HCT116 (cell line): ENCODE measurements at regions not wholly inside any gene's neighbourhood (a gene's known extent, or its start where the extent isn't known, plus 50 kb on each side); places are given as distances from the start of the nearest gene placed in this dataset.

Source experiments
- ATAC-seq: fragments of 200-7000 bp; cut with Tn5 transposase; 2 replicates; pipeline ENCODE4 v1.9.1; 2020; ENCODE audit warnings: mild to moderate bottlenecking, moderate library complexity
- BruUV-seq: library from RNA; stranded (reverse); fragments of 400-500 nt; replicated peaks from 2 replicates; lab custom pipeline; 2021; lab: Mats Ljungman, UMichigan
- CTCF ChIA-PET: fragments of 300-600 bp; sonication (Branson Sonifier 250); formaldehyde crosslinking; loops from one replicate; lab custom pipeline; 2021; ENCODE audit warnings: antibody characterized with exemption; lab: Charles Lee
- POLR2A ChIA-PET: fragments of 300-600, 350-600 bp; sonication (Branson Sonifier 250); formaldehyde crosslinking; loops from one replicate; lab custom pipeline; 2021; ENCODE audit warnings: antibody characterized with exemption; lab: Charles Lee
- RAD21 ChIA-PET, 2 experiments: fragments of 300-600 bp; sonication (Branson Sonifier 250); formaldehyde crosslinking; loops; one replicate each; lab custom pipeline; 2023; ENCODE audit warnings: low total read pairs in 2 of 2; ENCODE audit not compliant: uncharacterized antibody in 2 of 2, unreplicated experiment in 2 of 2, low non-redundant PET in 1 of 2; lab: Charles Lee
- DNase-seq: peaks from one replicate; pipeline ENCODE4 v3.0.0-alpha.2; 2010; ENCODE audit warnings: low read depth, low spot score
- H2AFZ ChIP-seq: fragments of 200-600 bp; shearing (Covaris generic), sonication (generic); 2 replicates; pipeline ENCODE4 v1.6.1; 2017; ENCODE audit warnings: low read depth, mixed run types, mixed read lengths, antibody characterized with exemption, low read length; ENCODE audit not compliant: poor library complexity, severe bottlenecking
- H3K27ac ChIP-seq: 2 replicates; pipeline ENCODE4 v1.5.1; 2012; ENCODE audit warnings: low read depth, low read length
- H3K27me3 ChIP-seq: fragments of 200-600 bp; sonication (generic); 2 replicates; pipeline ENCODE4 v1.6.1; 2016; ENCODE audit warnings: mixed run types, low read length, mixed read lengths; ENCODE audit not compliant: insufficient read depth
- H3K36me3 ChIP-seq, 2 experiments: fragments of 200-500 bp in 1 of 2; fragments of 200-600 bp in 1 of 2; sonication (Bioruptor generic) in 1 of 2; sonication (generic) in 1 of 2; 2 replicates each; pipeline versions ENCODE4 v1.5.1 to v1.6.1; 2014 to 2016; ENCODE audit warnings: low read length in 2 of 2, inconsistent platforms in 1 of 2, mixed read lengths in 1 of 2, mixed run types in 1 of 2; ENCODE audit not compliant: insufficient read depth in 2 of 2, control insufficient read depth in 1 of 2
- H3K4me1 ChIP-seq, 2 experiments: fragments of 200-600 bp in 1 of 2; sonication (generic) in 1 of 2; 2 replicates each; pipeline versions ENCODE4 v1.5.1 to v1.6.1; 2012 to 2017; ENCODE audit warnings: low read length in 2 of 2, inconsistent platforms in 1 of 2, mild to moderate bottlenecking in 1 of 2, mixed read lengths in 1 of 2, mixed run types in 1 of 2, moderate library complexity in 1 of 2; ENCODE audit not compliant: insufficient read depth in 2 of 2, control insufficient read depth in 1 of 2
- H3K4me2 ChIP-seq: fragments of 200-600 bp; sonication (generic); 2 replicates; pipeline ENCODE4 v1.6.1; 2017; ENCODE audit warnings: mixed run types, low read length, mixed read lengths
- H3K4me3 ChIP-seq, 2 experiments: fragments of 200-600 bp in 1 of 2; sonication (generic) in 1 of 2; replicated peaks in 1 of 2; 2 replicates each; pipeline ENCODE4 v1.5.1; 2011 to 2016; ENCODE audit warnings: low read length in 2 of 2, control low read depth in 1 of 2, low read depth in 1 of 2, mild to moderate bottlenecking in 1 of 2, mixed read lengths in 1 of 2, mixed run types in 1 of 2
- H3K79me2 ChIP-seq: fragments of 200-600 bp; sonication (generic); 2 replicates; pipeline ENCODE4 v1.6.1; 2017; ENCODE audit warnings: mild to moderate bottlenecking, mixed run types, low read length, moderate library complexity, mixed read lengths; ENCODE audit not compliant: insufficient read depth
- H3K9ac ChIP-seq: fragments of 200-600 bp; sonication (generic); 2 replicates; pipeline ENCODE4 v1.6.1; 2016; ENCODE audit warnings: low read length, mixed read lengths
- H3K9me2 ChIP-seq: fragments of 200-600 bp; sonication (generic), shearing (Covaris generic); 2 replicates; pipeline ENCODE4 v1.6.1; 2017; ENCODE audit warnings: mixed run types, mild to moderate bottlenecking, moderate library complexity; ENCODE audit not compliant: insufficient read depth
- H3K9me3 ChIP-seq, 2 experiments: fragments of 200-500 bp in 1 of 2; fragments of 200-600 bp in 1 of 2; sonication (Bioruptor generic) in 1 of 2; sonication (generic) in 1 of 2; 2 replicates each; pipeline ENCODE4 v1.6.1; 2014 to 2017; ENCODE audit warnings: low read length in 2 of 2, mixed read lengths in 2 of 2, inconsistent platforms in 1 of 2, low read depth in 1 of 2, mild to moderate bottlenecking in 1 of 2, mixed run types in 1 of 2, moderate library complexity in 1 of 2; ENCODE audit not compliant: control insufficient read depth in 1 of 2, insufficient read depth in 1 of 2
- H4K20me1 ChIP-seq: fragments of 200-600 bp; sonication (generic), shearing (Covaris generic); 2 replicates; pipeline ENCODE4 v1.6.1; 2017; ENCODE audit warnings: mixed run types, mild to moderate bottlenecking, moderate library complexity; ENCODE audit not compliant: insufficient read depth
- CEBPB ChIP-seq: IDR thresholded peaks from 2 replicates; pipeline ENCODE4 v1.6.1; 2012; ENCODE audit warnings: low read depth
- ELF1 ChIP-seq: IDR thresholded peaks from 2 replicates; pipeline ENCODE4 v1.6.1; 2012; ENCODE audit warnings: low read depth, borderline replicate concordance
- EZH2 ChIP-seq: fragments of 200-600 bp; sonication (generic); IDR thresholded peaks from 2 replicates; pipeline ENCODE4 v1.6.1; 2017; ENCODE audit warnings: antibody characterized with exemption, mixed run types
- EZH2phosphoT487 ChIP-seq: fragments of 200-600 bp; IDR thresholded peaks from 2 replicates; pipeline ENCODE4 v1.6.1; 2018; ENCODE audit warnings: antibody characterized with exemption, borderline replicate concordance
- FOSL1 ChIP-seq: IDR thresholded peaks from 2 replicates; pipeline ENCODE4 v1.6.1; 2012; ENCODE audit warnings: low read depth
- JUND ChIP-seq: IDR thresholded peaks from 2 replicates; pipeline ENCODE4 v1.6.1; 2012
- MAX ChIP-seq: IDR thresholded peaks from 2 replicates; pipeline ENCODE4 v1.6.1; 2012
- POLR2A ChIP-seq: IDR thresholded peaks from 2 replicates; pipeline ENCODE4 v1.7.0; 2011; ENCODE audit warnings: borderline replicate concordance; ENCODE audit not compliant: insufficient read depth, insufficient read length; ENCODE audit errors: extremely low read depth
- POLR2AphosphoS5 ChIP-seq: IDR thresholded peaks from 2 replicates; pipeline ENCODE4 v1.6.1; 2011; ENCODE audit warnings: mild to moderate bottlenecking, low read depth, low read length, moderate library complexity
- RAD21 ChIP-seq: IDR thresholded peaks from 2 replicates; pipeline ENCODE4 v1.6.1; 2012; ENCODE audit warnings: low read depth, mild to moderate bottlenecking
- REST ChIP-seq: IDR thresholded peaks from 2 replicates; pipeline ENCODE4 v1.6.1; 2012; ENCODE audit warnings: low read depth
- SP1 ChIP-seq: IDR thresholded peaks from 2 replicates; pipeline ENCODE4 v1.6.1; 2012; ENCODE audit warnings: low read depth
- SRF ChIP-seq: IDR thresholded peaks from 2 replicates; pipeline ENCODE4 v1.6.1; 2012; ENCODE audit warnings: low read depth
- TCF7L2 ChIP-seq: IDR thresholded peaks from 2 replicates; pipeline ENCODE4 v1.7.0; 2011; ENCODE audit warnings: borderline replicate concordance, inconsistent platforms; ENCODE audit not compliant: insufficient read depth, insufficient read length; ENCODE audit errors: extremely low read depth
- ZFX ChIP-seq: fragments of 450-650 bp; IDR thresholded peaks from 2 replicates; pipeline ENCODE4 v1.6.1; 2017
- ZNF274 ChIP-seq: fragments of 200-500 bp; sonication (Bioruptor generic); IDR thresholded peaks from 2 replicates; pipeline ENCODE4 v1.6.1; 2014; ENCODE audit warnings: mild to moderate bottlenecking, low read depth, low read length, inconsistent platforms
- intact Hi-C: fragments of 100-400 bp; cut with micrococcal nuclease; formaldehyde crosslinking; loops from 2 replicates; pipeline ENCODE4 v1.10.0; 2022
- TF ChIP-seq, protein P1 (sequence below): IDR thresholded peaks from 2 replicates; pipeline ENCODE4 v1.6.1; 2011; ENCODE audit warnings: mild to moderate bottlenecking, low read length, moderate library complexity; ENCODE audit not compliant: insufficient replicate concordance; ENCODE audit errors: extremely low read depth

- TF ChIP-seq REST = no peak
- TF ChIP-seq SP1 = no peak
Measured at GRCh38 chr3:75982151-75982550, 196.8 kb upstream of the ZNF717 start (continued).

DNA sequence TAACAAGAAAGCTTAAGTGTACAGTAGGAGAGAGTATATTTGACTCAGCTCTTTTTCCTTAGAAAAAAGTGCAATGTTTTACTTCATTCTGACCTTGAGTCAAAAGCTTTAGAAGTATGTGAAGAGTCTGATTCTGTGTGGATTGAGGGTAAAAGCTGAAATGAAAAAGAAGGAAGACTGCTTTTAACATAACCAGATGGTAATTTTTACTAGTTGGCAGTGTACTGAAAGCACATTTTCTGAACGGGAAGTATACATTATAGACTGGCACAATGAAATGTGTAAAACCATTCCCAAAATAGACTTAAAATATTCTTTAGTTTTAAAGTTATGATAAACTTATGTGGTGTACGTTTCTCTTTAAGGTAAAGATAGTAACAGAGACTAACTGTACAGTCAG is 197.8 kb upstream of the ZNF717 start:
- DNase-seq (no peak), ATAC-seq (no peak)
- intact Hi-C loops = no loop called here
- peaks cover 4 to 18% of the 10 kb centered on the region in 2 experiments; a peak in 3 of 4 replicates for H3K9me3 ChIP-seq
- H3K9ac ChIP-seq = no peak overlapping the region
- no peak overlapping the region for H2AFZ ChIP-seq
- no TSS peak for BruUV-seq
- no peak overlapping the region for H3K4me2 ChIP-seq
- POLR2A ChIA-PET = no interaction called here
- CTCF ChIA-PET = no interaction called here
- H3K9me2 ChIP-seq = no peaks in the 10 kb centered on the region
- H3K4me1 ChIP-seq = no peaks in the 10 kb centered on the region
- H3K27ac ChIP-seq = no peak overlapping the region
- no peaks in the 10 kb centered on the region for H3K79me2 ChIP-seq
- no peaks in the 10 kb centered on the region for H3K27me3 ChIP-seq
- no peak overlapping the region for H3K4me3 ChIP-seq
- RAD21 ChIA-PET = no interaction called here
- no peaks in the 10 kb centered on the region for H4K20me1 ChIP-seq
- H3K36me3 ChIP-seq = no peaks in the 10 kb centered on the region
- TF ChIP-seq, protein P1, sequence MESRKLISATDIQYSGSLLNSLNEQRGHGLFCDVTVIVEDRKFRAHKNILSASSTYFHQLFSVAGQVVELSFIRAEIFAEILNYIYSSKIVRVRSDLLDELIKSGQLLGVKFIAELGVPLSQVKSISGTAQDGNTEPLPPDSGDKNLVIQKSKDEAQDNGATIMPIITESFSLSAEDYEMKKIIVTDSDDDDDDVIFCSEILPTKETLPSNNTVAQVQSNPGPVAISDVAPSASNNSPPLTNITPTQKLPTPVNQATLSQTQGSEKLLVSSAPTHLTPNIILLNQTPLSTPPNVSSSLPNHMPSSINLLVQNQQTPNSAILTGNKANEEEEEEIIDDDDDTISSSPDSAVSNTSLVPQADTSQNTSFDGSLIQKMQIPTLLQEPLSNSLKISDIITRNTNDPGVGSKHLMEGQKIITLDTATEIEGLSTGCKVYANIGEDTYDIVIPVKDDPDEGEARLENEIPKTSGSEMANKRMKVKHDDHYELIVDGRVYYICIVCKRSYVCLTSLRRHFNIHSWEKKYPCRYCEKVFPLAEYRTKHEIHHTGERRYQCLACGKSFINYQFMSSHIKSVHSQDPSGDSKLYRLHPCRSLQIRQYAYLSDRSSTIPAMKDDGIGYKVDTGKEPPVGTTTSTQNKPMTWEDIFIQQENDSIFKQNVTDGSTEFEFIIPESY = no peak
- TF ChIP-seq POLR2A (no peak), ZNF274 (no peak), FOSL1 (no peak), CEBPB (no peak), EZH2 (no peak), JUND (no peak), ELF1 (no peak), POLR2AphosphoS5 (no peak), ZFX (no peak), SRF (no peak), TCF7L2 (no peak), SP1 (no peak), EZH2phosphoT487 (no peak), MAX (no peak), REST (no peak), RAD21 (no peak)
